GM12873 (cell line): ENCODE measurements at regions not wholly inside any gene's neighbourhood (a gene's known extent, or its start where the extent isn't known, plus 50 kb on each side); places are given as distances from the start of the nearest gene placed in this dataset.

Experiments
- CTCF ChIP-seq: IDR thresholded peaks from 2 replicates; pipeline ENCODE4 v1.5.1; 2012; ENCODE audit warnings: low read depth, mild to moderate bottlenecking, moderate library complexity, low read length, control low read depth; ENCODE audit not compliant: insufficient read depth; ENCODE audit errors: missing control alignments

GRCh38 chr21:41659791-41660560 lies 106.9 kb downstream of the RIPK4 start:
- no peak for TF ChIP-seq CTCF

GRCh38 chr21:41656946-41657525 lies 109.8 kb downstream of the RIPK4 start:
- TF ChIP-seq CTCF: no peak

- TF ChIP-seq CTCF: no peak
Measured at GRCh38 chr21:41655259-41655658, 111.6 kb downstream of the RIPK4 start.

GRCh38 chr21:41653954-41654491 lies 112.8 kb downstream of the RIPK4 start:
- no peak for TF ChIP-seq CTCF

- no peak for TF ChIP-seq CTCF
Measured at GRCh38 chr21:41653243-41653953, 113.5 kb downstream of the RIPK4 start.

GRCh38 chr21:41651830-41652229 lies 115.0 kb downstream of the RIPK4 start:
- no peak for TF ChIP-seq CTCF

GRCh38 chr21:41651406-41651805 lies 115.4 kb downstream of the RIPK4 start:
- TF ChIP-seq CTCF: no peak
